ENCODE measurements at regions not wholly inside any gene's neighbourhood (a gene's known extent, or its start where the extent isn't known, plus 50 kb on each side); places are given as distances from the start of the nearest gene placed in this dataset.

GRCh38 chr4:180942367-180942916, 1300.8 kb upstream of the TENM3 start:
- ChIA-PET SMC1A (ENCODE audit: uncharacterized antibody, unreplicated experiment) (interaction anchor here (1.5 kb wide), 1 partner anchor 13 kb away, joined by 5 read pairs; no protein-coding TSS in a partner anchor), RAD21 (ENCODE audit: unreplicated experiment) (no interaction called here), POLR2A (no interaction called here), CTCF (no interaction called here)
- in situ Hi-C loops (cut with MboI) = no loop called here
- no TSS peak for BruUV-seq (replicated peaks)
- WGBS (ENCODE audit: insufficient coverage, insufficient replicate concordance, low lambda C conversion rate, missing lambda C conversion rate) = 45% methylated on average over 5 of the region's 5 CpGs
- no peak overlapping the region for H3K27ac ChIP-seq (ENCODE audit: control insufficient read depth, insufficient read depth)
- no peaks in the 10 kb centered on the region for H3K36me3 ChIP-seq (ENCODE audit: control insufficient read depth in 2 of 2, insufficient read depth in 2 of 2, low read length in 1 of 2)
- no peak overlapping the region for H3K4me2 ChIP-seq (ENCODE audit: control insufficient read depth, insufficient read depth)
- ATAC-seq (no peak), FAIRE-seq (no peak), DNase-seq (ENCODE audit: low read depth, low spot score) (no peak)
- TF ChIP-seq SREBF2 (IDR thresholded peaks at IDR 0.05; ENCODE audit: low read length) (no peak), CBX3 (IDR thresholded peaks at IDR 0.05; ENCODE audit: borderline replicate concordance, low read depth) (no peak), RELA (IDR thresholded peaks at IDR 0.05; ENCODE audit: borderline replicate concordance, partially characterized antibody) (no peak), EZH2 (IDR thresholded peaks at IDR 0.05; ENCODE audit: borderline replicate concordance, control insufficient read depth, low read depth, low read length) (no peak), SUPT20H (IDR thresholded peaks at IDR 0.05; ENCODE audit: borderline replicate concordance, control insufficient read depth, low read depth, low read length) (no peak), ZBED1 (IDR thresholded peaks at IDR 0.05; ENCODE audit: borderline replicate concordance) (no peak), EED (IDR thresholded peaks at IDR 0.05; ENCODE audit: low read depth) (no peak), NFIC (IDR thresholded peaks at IDR 0.05; ENCODE audit: low read depth, low read length) (no peak), POLR2A (IDR thresholded peaks at IDR 0.05; ENCODE audit: low read depth, low read length) (no peak), ZNF207 (IDR thresholded peaks at IDR 0.05; ENCODE audit: borderline replicate concordance) (no peak), PML (IDR thresholded peaks at IDR 0.05; ENCODE audit: low read length) (no peak), KAT2A (conservative IDR thresholded peaks at IDR 0.05; ENCODE audit: control insufficient read depth, low read depth, low read length) (no peak)
- H3K9me3 ChIP-seq (replicated peaks; ENCODE audit: control insufficient read depth, insufficient read depth, low read length) = no peaks in the 10 kb centered on the region
- no peaks in the 10 kb centered on the region for H3K79me2 ChIP-seq (ENCODE audit: control insufficient read depth, insufficient read depth, low read length)
- no peak overlapping the region for H3K9ac ChIP-seq (ENCODE audit: control insufficient read depth, insufficient read depth, low read length)
- H3K27me3 ChIP-seq (replicated peaks in 1 of 2; ENCODE audit: control insufficient read depth in 2 of 2, insufficient read depth in 2 of 2, low read length in 1 of 2) = no peaks in the 10 kb centered on the region
- H3K4me1 ChIP-seq (ENCODE audit: control insufficient read depth, insufficient read depth, low read length) = no peaks in the 10 kb centered on the region
- no peak overlapping the region for H2AFZ ChIP-seq (ENCODE audit: control insufficient read depth, low read depth, low read length)
- H3K4me3 ChIP-seq = no peak overlapping the region
- intact Hi-C loops (cut with micrococcal nuclease; ENCODE audit: unreplicated experiment) = no loop called here
- no peaks in the 10 kb centered on the region for H4K20me1 ChIP-seq (ENCODE audit: control insufficient read depth, insufficient read depth)

Data from GM12878 (cell line).